Tibial nerve (tissue), 4 donors: ENCODE measurements at regions not wholly inside any gene's neighbourhood (a gene's known extent, or its start where the extent isn't known, plus 50 kb on each side); places are given as distances from the start of the nearest gene placed in this dataset.

Experiments used
- DNase-seq, 2 donors: peaks; one replicate each; pipeline ENCODE4 v3.0.0-alpha.2; 2019; ENCODE audit warnings: low spot score in 2 of 2
- H3K27ac ChIP-seq, 4 donors: fragments of 200-600 bp; sonication (generic) in 3 of 4; one replicate each; pipeline ENCODE4 v1.5.1; 2017 to 2019; ENCODE audit warnings: mild to moderate bottlenecking in 1 of 4
- H3K27me3 ChIP-seq, 2 donors: fragments of 200-600 bp; sonication (generic) in 1 of 2; one replicate each; pipeline versions ENCODE4 v1.5.1 to v1.6.0; 2017 to 2019
- H3K36me3 ChIP-seq, 3 donors: fragments of 200-600 bp; sonication (generic); one replicate each; pipeline ENCODE4 v1.5.1; 2018 to 2019
- H3K4me1 ChIP-seq, 4 donors: fragments of 200-600 bp; sonication (generic) in 3 of 4; one replicate each; pipeline ENCODE4 v1.5.1; 2017 to 2019
- H3K4me3 ChIP-seq, 4 donors: fragments of 200-600 bp; sonication (generic) in 3 of 4; one replicate each; pipeline ENCODE4 v1.5.1; 2017 to 2019; ENCODE audit warnings: mild to moderate bottlenecking in 1 of 4, moderate library complexity in 1 of 4
- H3K9me3 ChIP-seq, 4 donors: fragments of 200-600 bp; sonication (generic) in 3 of 4; one replicate each; pipeline ENCODE4 v1.5.1; 2017 to 2019
- CTCF ChIP-seq, 5 experiments: fragments of 200-600 bp in 3 of 5; fragments of 450-650 bp in 2 of 5; sonication (generic) in 3 of 5; IDR thresholded peaks; one replicate each; pipeline ENCODE4 v1.5.1; 2016 to 2019; ENCODE audit warnings: antibody characterized with exemption in 5 of 5, mild to moderate bottlenecking in 3 of 5, moderate library complexity in 2 of 5
- EP300 ChIP-seq, 2 donors: sonication (generic); formaldehyde crosslinking; IDR thresholded peaks; one replicate each; pipeline ENCODE4 v1.6.1; 2017; ENCODE audit warnings: antibody characterized with exemption in 2 of 2, mild to moderate bottlenecking in 1 of 2
- POLR2A ChIP-seq, 2 donors: fragments of 450-650 bp; IDR thresholded peaks; one replicate each; pipeline ENCODE4 v1.6.1; 2017; ENCODE audit warnings: antibody characterized with exemption in 2 of 2, mild to moderate bottlenecking in 2 of 2, moderate library complexity in 2 of 2
- WGBS, 2 donors: methylation state at CpG; one replicate each; pipeline ENCODE4 v1.1.5; 2018; 5-methylcytosine and 5-hydroxymethylcytosine counted together

- TF ChIP-seq POLR2A (IDR thresholded peaks at IDR 0.05) (no peak), CTCF (IDR thresholded peaks at IDR 0.05) (no peak), EP300 (IDR thresholded peaks at IDR 0.05) (no peak)
- Histone ChIP-seq H3K36me3 (no peaks in the 10 kb centered on the region), H3K27ac (no peak overlapping the region), H3K27me3 (no peaks in the 10 kb centered on the region), H3K9me3 (peaks cover 0 to 44% (median 8%) of the 10 kb centered on the region in 4 donors), H3K4me3 (no peak overlapping the region), H3K4me1 (no peaks in the 10 kb centered on the region)
- WGBS, 2 donors: 75 to 80% methylated on average over 7 of the region's 7 CpGs
- DNase-seq: no peak
These were observed 58.8 kb upstream of the MOCS1 start for GRCh38 chr6:39992861-39993622.
